Lower leg skin (tissue), 4 donors: ENCODE measurements at regions not wholly inside any gene's neighbourhood (a gene's known extent, or its start where the extent isn't known, plus 50 kb on each side); places are given as distances from the start of the nearest gene placed in this dataset.
A peak's percentile ranks its signal among the peaks of the same experiment; 100 is the strongest.

Experiments
- DNase-seq, 2 donors: peaks; one replicate each; pipeline ENCODE4 v3.0.0-alpha.2; 2019; ENCODE audit warnings: low spot score in 2 of 2
- H3K4me3 ChIP-seq: fragments of 200-600 bp; sonication (generic); 2 replicates; pipeline ENCODE4 v1.5.1; 2017; ENCODE audit warnings: mild to moderate bottlenecking, low read depth; ENCODE audit not compliant: poor library complexity, severe bottlenecking
- POLR2A ChIP-seq, 2 donors: fragments of 450-650 bp; IDR thresholded peaks; one replicate each; pipeline ENCODE4 v1.6.1; 2016 to 2017; ENCODE audit warnings: antibody characterized with exemption in 2 of 2, mild to moderate bottlenecking in 1 of 2, moderate library complexity in 1 of 2
- WGBS, 2 donors: methylation state at CpG; one replicate each; pipeline ENCODE4 v1.1.5; 2018; 5-methylcytosine and 5-hydroxymethylcytosine counted together
- intact Hi-C: fragments of 100-400 bp; cut with DNase I; formaldehyde crosslinking; loops from one replicate; pipeline ENCODE4 v1.15.0; 2023; ENCODE audit warnings: low total_unique reads
- TF ChIP-seq, protein P1 (sequence below), 3 donors: fragments of 450-650 bp; IDR thresholded peaks; one replicate each; pipeline ENCODE4 v1.5.1; 2016; ENCODE audit warnings: antibody characterized with exemption in 3 of 3, mild to moderate bottlenecking in 3 of 3, moderate library complexity in 2 of 3

DNA sequence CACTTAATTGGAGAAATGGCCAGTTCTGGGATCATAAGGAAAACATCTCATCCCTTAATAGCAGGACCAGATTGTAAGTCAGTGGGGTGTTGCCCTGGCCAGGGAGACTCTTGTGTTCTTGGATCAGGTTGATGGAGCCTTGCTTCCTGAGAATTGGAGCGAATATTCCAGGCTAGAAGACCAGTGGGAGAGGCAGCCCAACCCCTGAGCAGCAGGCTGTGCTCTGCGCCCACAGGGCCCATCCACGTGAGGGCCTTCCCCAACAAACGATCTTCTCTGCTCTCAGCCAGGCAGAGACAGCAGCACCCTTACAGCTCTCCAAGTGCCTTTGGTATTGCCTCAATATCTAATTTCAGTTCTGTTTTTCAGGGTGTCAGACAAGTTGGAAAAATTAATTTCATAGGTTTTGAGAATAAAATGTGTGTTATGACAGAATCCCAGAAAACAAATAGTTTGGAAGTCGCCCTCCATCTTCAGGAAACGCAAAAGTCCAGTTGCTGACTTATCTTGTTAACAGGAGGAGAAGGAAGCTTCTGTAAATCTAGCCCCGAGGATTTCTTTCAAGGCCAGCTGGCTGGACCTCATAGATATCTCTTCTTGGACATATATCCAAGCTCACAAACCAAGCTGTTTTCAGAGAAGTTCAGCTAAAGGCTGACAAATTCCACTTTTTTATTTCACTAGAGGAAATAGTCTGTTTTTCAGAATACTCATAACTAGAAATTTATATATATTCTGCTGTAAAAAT, 105.5 kb downstream of the COPS8 start:
- no peak overlapping the region for H3K4me3 ChIP-seq
- 60 to 63% methylated on average over 7 of the region's 7 CpGs for WGBS, 2 donors
- intact Hi-C loops: no loop called here
- DNase-seq: peak; percentile 20 to 86
- TF ChIP-seq POLR2A (IDR thresholded peaks at IDR 0.05): no peak
- TF ChIP-seq, protein P1, sequence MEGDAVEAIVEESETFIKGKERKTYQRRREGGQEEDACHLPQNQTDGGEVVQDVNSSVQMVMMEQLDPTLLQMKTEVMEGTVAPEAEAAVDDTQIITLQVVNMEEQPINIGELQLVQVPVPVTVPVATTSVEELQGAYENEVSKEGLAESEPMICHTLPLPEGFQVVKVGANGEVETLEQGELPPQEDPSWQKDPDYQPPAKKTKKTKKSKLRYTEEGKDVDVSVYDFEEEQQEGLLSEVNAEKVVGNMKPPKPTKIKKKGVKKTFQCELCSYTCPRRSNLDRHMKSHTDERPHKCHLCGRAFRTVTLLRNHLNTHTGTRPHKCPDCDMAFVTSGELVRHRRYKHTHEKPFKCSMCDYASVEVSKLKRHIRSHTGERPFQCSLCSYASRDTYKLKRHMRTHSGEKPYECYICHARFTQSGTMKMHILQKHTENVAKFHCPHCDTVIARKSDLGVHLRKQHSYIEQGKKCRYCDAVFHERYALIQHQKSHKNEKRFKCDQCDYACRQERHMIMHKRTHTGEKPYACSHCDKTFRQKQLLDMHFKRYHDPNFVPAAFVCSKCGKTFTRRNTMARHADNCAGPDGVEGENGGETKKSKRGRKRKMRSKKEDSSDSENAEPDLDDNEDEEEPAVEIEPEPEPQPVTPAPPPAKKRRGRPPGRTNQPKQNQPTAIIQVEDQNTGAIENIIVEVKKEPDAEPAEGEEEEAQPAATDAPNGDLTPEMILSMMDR (IDR thresholded peaks at IDR 0.05): no peak

DNA sequence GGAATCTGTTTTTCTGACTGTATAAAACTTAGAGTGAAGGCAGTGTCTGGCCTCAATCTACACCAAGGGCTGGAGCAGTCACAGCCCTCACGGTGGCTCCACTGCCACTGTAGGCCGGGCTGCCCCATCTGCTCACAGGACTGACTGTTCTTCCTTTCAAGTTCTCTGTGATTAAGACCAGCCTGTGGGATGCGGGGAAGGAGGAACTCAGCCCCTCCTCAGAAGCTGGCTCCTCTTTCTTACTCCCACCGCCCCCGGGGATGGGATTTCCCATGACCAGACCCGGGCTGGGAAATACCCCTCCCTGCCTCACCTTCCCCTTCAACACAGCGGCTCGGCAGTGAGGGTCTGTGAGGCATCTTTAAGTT, 106.0 kb downstream of the COPS8 start:
- TF ChIP-seq, protein P1 (IDR thresholded peaks at IDR 0.05): no peak
- WGBS, 2 donors: 64 to 72% methylated on average over 8 of the region's 8 CpGs
- H3K4me3 ChIP-seq: no peak overlapping the region
- intact Hi-C loops: no loop called here
- DNase-seq: peak; percentile 13 to 83

DNA sequence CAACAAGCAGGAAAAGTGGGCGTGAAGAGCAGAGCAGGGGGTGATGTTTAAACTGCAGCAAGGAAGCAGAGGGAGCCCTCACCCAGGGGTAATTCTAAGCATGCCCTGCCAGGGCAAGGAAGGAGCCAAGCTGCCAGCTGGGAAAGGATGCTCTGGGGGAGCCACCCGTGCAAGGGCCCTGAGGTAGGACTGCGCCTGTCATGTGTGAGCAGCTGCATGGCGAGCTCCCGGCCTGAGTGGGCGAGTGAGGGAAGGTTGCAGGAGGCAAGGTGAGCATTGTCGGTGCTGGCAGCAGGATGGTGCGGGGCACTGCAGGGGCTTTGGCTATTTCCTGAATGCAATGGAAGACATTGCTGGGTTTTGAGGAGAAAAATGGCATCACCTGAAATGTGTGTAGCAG, 107.2 kb downstream of the COPS8 start:
- intact Hi-C loops: no loop called here
- DNase-seq: peak; percentile 9 to 56
- WGBS, 2 donors: 94 to 96% methylated on average over 8 of the region's 8 CpGs
- TF ChIP-seq, protein P1 (IDR thresholded peaks at IDR 0.05): no peak
- no peak for TF ChIP-seq POLR2A (IDR thresholded peaks at IDR 0.05)
- no peak overlapping the region for H3K4me3 ChIP-seq

DNA sequence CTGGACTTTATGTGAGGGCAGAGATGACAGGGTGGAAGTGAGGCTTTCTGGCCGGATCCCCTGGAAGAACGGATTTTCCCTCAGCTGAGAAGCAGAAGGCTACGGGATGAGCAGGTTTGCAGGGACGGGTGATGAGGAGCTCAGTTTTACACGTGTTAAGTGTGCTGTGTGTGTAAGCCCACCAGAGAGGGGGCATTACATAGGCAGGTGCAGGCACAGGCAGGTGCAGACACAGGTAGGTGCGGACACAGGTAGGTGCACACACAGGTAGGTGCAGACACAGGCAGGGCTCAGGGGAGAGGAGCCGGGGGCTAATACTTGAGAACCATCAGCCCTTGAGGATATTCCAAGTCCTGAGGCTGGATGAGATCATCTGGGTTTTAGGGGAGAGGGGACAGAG, 107.7 kb downstream of the COPS8 start:
- H3K4me3 ChIP-seq: no peak overlapping the region
- 88 to 96% methylated on average over 7 of the region's 7 CpGs for WGBS, 2 donors
- peak in 1 of 2 donors; percentile 4 for DNase-seq
- intact Hi-C loops: no loop called here
- no peak for TF ChIP-seq POLR2A (IDR thresholded peaks at IDR 0.05)
- TF ChIP-seq, protein P1 (IDR thresholded peaks at IDR 0.05): no peak

DNA sequence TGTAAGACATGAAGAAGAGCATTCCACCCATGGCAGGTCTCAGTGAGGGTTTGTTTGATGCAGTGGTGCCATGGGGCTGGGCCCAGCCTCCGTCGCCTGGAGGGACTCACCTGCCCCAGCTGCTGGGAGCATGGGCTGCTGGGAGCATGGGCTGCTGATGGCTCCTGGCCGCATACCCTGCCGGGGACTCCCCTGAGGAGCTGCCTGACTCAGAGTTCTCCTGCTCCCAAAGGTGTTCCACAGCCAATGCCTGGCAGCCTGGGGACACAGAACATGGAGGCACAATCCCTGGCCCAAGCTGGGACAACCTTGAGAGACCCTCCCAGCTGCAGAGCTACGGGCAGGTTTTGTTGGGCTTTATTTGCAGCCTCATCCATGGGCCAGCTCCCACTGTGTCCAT, 108.4 kb downstream of the COPS8 start:
- 60 to 75% methylated on average over 2 to 5 of the region's 5 CpGs for WGBS, 2 donors
- intact Hi-C loops: no loop called here
- no peak for TF ChIP-seq POLR2A (IDR thresholded peaks at IDR 0.05)
- TF ChIP-seq, protein P1 (IDR thresholded peaks at IDR 0.05): no peak

DNA sequence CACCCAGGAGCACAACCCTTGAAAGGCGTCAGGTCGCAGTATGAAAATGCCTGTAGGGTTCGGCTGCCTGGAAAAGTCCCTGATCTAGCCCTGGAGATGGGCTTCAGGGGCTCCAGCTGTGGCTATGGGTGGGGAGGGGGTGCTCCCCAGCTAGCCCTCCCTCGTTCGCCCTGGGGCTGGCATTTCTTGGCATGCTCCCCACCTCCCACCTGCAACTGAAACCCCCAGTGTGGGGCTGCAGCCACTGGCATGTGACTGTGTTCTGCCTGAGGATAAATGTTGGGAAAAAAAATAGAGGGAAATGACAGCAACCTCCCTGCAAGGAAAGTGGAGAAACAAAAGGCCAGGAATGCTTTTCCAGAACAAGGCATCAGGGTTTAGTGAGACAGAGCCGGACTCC, 109.2 kb downstream of the COPS8 start:
- intact Hi-C loops: no loop called here
- WGBS, 2 donors: 85% methylated on average over 6 of the region's 6 CpGs
- no peak overlapping the region for H3K4me3 ChIP-seq
- peak in 1 of 2 donors; percentile 78 for DNase-seq
- TF ChIP-seq POLR2A (IDR thresholded peaks at IDR 0.05): no peak
- TF ChIP-seq, protein P1 (IDR thresholded peaks at IDR 0.05): no peak

More for the DNA sequence above, 108.4 kb downstream of the COPS8 start:
- peak in 1 of 2 donors; percentile 57 for DNase-seq
- no peak overlapping the region for H3K4me3 ChIP-seq
